HG02885 (cell line): ENCODE measurements at regions not wholly inside any gene's neighbourhood (a gene's known extent, or its start where the extent isn't known, plus 50 kb on each side); places are given as distances from the start of the nearest gene placed in this dataset.

Experiments used
- ATAC-seq: cut with Tn5 transposase; IDR thresholded peaks from one replicate; pipeline ENCODE4 v1.9.1; 2021; ENCODE audit warnings: mild to moderate bottlenecking; ENCODE audit not compliant: unreplicated experiment, poor library complexity

- ATAC-seq, result no peak
Observed at GRCh38 chr2:146898083-146898482, 946.7 kb upstream of the ACVR2A start.

- no peak for ATAC-seq
Observed at GRCh38 chr2:146894514-146894913, 950.3 kb upstream of the ACVR2A start.

GRCh38 chr2:146893500-146894041, 951.3 kb upstream of the ACVR2A start:
- ATAC-seq, result no peak

- no peak for ATAC-seq
Observed at GRCh38 chr2:146890491-146890890, 954.3 kb upstream of the ACVR2A start.

- no peak for ATAC-seq
Observed at GRCh38 chr2:146879882-146880281, 964.9 kb upstream of the ACVR2A start.

GRCh38 chr2:146874260-146874658, 970.6 kb upstream of the ACVR2A start:
- no peak for ATAC-seq

GRCh38 chr2:146873646-146874259, 971.1 kb upstream of the ACVR2A start:
- ATAC-seq, result no peak

GRCh38 chr2:146873056-146873455, 971.8 kb upstream of the ACVR2A start:
- no peak for ATAC-seq

GRCh38 chr2:146870691-146871090, 974.1 kb upstream of the ACVR2A start:
- ATAC-seq, result no peak

- no peak for ATAC-seq
Observed at GRCh38 chr2:146869328-146869727, 975.5 kb upstream of the ACVR2A start.

- ATAC-seq, result no peak
Observed at GRCh38 chr2:146868051-146868450, 976.8 kb upstream of the ACVR2A start.

GRCh38 chr2:146867477-146867986, 977.3 kb upstream of the ACVR2A start:
- ATAC-seq, result no peak

- ATAC-seq, result no peak
Observed at GRCh38 chr2:146853741-146854444, 990.9 kb upstream of the ACVR2A start.

GRCh38 chr2:146852661-146853060, 992.2 kb upstream of the ACVR2A start:
- ATAC-seq, result no peak

- no peak for ATAC-seq
Observed at GRCh38 chr2:146850746-146851145, 994.1 kb upstream of the ACVR2A start.

- ATAC-seq, result no peak
Observed at GRCh38 chr2:146847846-146848245, 997.0 kb upstream of the ACVR2A start.

- ATAC-seq, result no peak
Observed at GRCh38 chr2:146844226-146844990, 1000.4 kb upstream of the ACVR2A start.

GRCh38 chr2:146837857-146838256, 1007.0 kb upstream of the ACVR2A start:
- ATAC-seq, result no peak

GRCh38 chr2:146826388-146826787, 1018.4 kb upstream of the ACVR2A start:
- no peak for ATAC-seq

- ATAC-seq, result no peak
Observed at GRCh38 chr2:146821836-146822316, 1023.0 kb upstream of the ACVR2A start.

GRCh38 chr2:146820672-146821071, 1024.2 kb upstream of the ACVR2A start:
- no peak for ATAC-seq
